ENCODE measurements at regions not wholly inside any gene's neighbourhood (a gene's known extent, or its start where the extent isn't known, plus 50 kb on each side); places are given as distances from the start of the nearest gene placed in this dataset.

- Histone ChIP-seq H3K4me1 (ENCODE audit: insufficient read depth, low read length) (no peaks in the 10 kb centered on the region), H3K9me3 (ENCODE audit: insufficient read depth, low read length, severe bottlenecking) (no peaks in the 10 kb centered on the region), H3K9ac (ENCODE audit: low read depth, low read length) (no peak overlapping the region), H3K27ac (ENCODE audit: low read length) (no peak overlapping the region), H3K79me2 (ENCODE audit: insufficient read depth, low read length) (no peaks in the 10 kb centered on the region), H3K27me3 (ENCODE audit: insufficient read depth, low read length, poor library complexity) (no peaks in the 10 kb centered on the region), H3K4me3 (ENCODE audit: low read depth in 1 of 2, low read length in 2 of 2) (no peak overlapping the region), H3K36me3 (ENCODE audit: insufficient read depth, low read length) (no peaks in the 10 kb centered on the region), H4K20me1 (ENCODE audit: insufficient read depth, low read length) (no peaks in the 10 kb centered on the region), H3K4me2 (ENCODE audit: insufficient read depth, low read length) (no peak overlapping the region), H2AFZ (ENCODE audit: low read depth, low read length) (no peak overlapping the region)
- TF ChIP-seq EZH2 (IDR thresholded peaks at IDR 0.05; ENCODE audit: borderline replicate concordance, low read depth, low read length, severe bottlenecking) (no peak), CTCF (IDR thresholded peaks at IDR 0.05; ENCODE audit: borderline replicate concordance, extremely low read depth, low read length, poor library complexity, severe bottlenecking) (no peak)
- DNase-seq: no peak
- no peak for ATAC-seq (ENCODE audit: insufficient read depth, low read depth)
Measured at GRCh38 chr5:61228229-61228628, 66.0 kb upstream of the SMIM15 start.

- Histone ChIP-seq H4K20me1 (ENCODE audit: insufficient read depth, low read length) (no peaks in the 10 kb centered on the region), H3K9me3 (ENCODE audit: insufficient read depth, low read length, severe bottlenecking) (no peaks in the 10 kb centered on the region), H3K27me3 (ENCODE audit: insufficient read depth, low read length, poor library complexity) (no peaks in the 10 kb centered on the region), H3K9ac (ENCODE audit: low read depth, low read length) (no peak overlapping the region), H3K4me2 (ENCODE audit: insufficient read depth, low read length) (no peak overlapping the region), H3K79me2 (ENCODE audit: insufficient read depth, low read length) (no peaks in the 10 kb centered on the region), H3K4me1 (ENCODE audit: insufficient read depth, low read length) (no peaks in the 10 kb centered on the region), H3K27ac (ENCODE audit: low read length) (no peak overlapping the region), H3K36me3 (ENCODE audit: insufficient read depth, low read length) (no peaks in the 10 kb centered on the region), H2AFZ (ENCODE audit: low read depth, low read length) (no peak overlapping the region), H3K4me3 (ENCODE audit: low read depth in 1 of 2, low read length in 2 of 2) (no peak overlapping the region)
- DNase-seq: no peak
- no peak for ATAC-seq (ENCODE audit: insufficient read depth, low read depth)
- TF ChIP-seq CTCF (IDR thresholded peaks at IDR 0.05; ENCODE audit: borderline replicate concordance, extremely low read depth, low read length, poor library complexity, severe bottlenecking) (no peak), EZH2 (IDR thresholded peaks at IDR 0.05; ENCODE audit: borderline replicate concordance, low read depth, low read length, severe bottlenecking) (no peak)
Measured at GRCh38 chr5:61228691-61229280, 66.5 kb upstream of the SMIM15 start.

GRCh38 chr5:61229416-61229815 is 67.1 kb upstream of the SMIM15 start:
- no peak overlapping the region for H3K9ac ChIP-seq (ENCODE audit: low read depth, low read length)
- no peak overlapping the region for H2AFZ ChIP-seq (ENCODE audit: low read depth, low read length)
- no peaks in the 10 kb centered on the region for H3K27me3 ChIP-seq (ENCODE audit: insufficient read depth, low read length, poor library complexity)
- no peak overlapping the region for H3K27ac ChIP-seq (ENCODE audit: low read length)
- no peaks in the 10 kb centered on the region for H3K36me3 ChIP-seq (ENCODE audit: insufficient read depth, low read length)
- TF ChIP-seq EZH2 (IDR thresholded peaks at IDR 0.05; ENCODE audit: borderline replicate concordance, low read depth, low read length, severe bottlenecking) (no peak), CTCF (IDR thresholded peaks at IDR 0.05; ENCODE audit: borderline replicate concordance, extremely low read depth, low read length, poor library complexity, severe bottlenecking) (no peak)
- H3K4me1 ChIP-seq (ENCODE audit: insufficient read depth, low read length): no peaks in the 10 kb centered on the region
- H3K4me3 ChIP-seq (ENCODE audit: low read depth in 1 of 2, low read length in 2 of 2): no peak overlapping the region
- H3K4me2 ChIP-seq (ENCODE audit: insufficient read depth, low read length): no peak overlapping the region
- H3K9me3 ChIP-seq (ENCODE audit: insufficient read depth, low read length, severe bottlenecking): no peaks in the 10 kb centered on the region
- no peaks in the 10 kb centered on the region for H3K79me2 ChIP-seq (ENCODE audit: insufficient read depth, low read length)
- no peak for DNase-seq
- no peak for ATAC-seq (ENCODE audit: insufficient read depth, low read depth)
- H4K20me1 ChIP-seq (ENCODE audit: insufficient read depth, low read length): no peaks in the 10 kb centered on the region

GRCh38 chr5:61230492-61230891 is 68.2 kb upstream of the SMIM15 start:
- Histone ChIP-seq H3K4me2 (ENCODE audit: insufficient read depth, low read length) (no peak overlapping the region), H3K79me2 (ENCODE audit: insufficient read depth, low read length) (no peaks in the 10 kb centered on the region), H3K4me1 (ENCODE audit: insufficient read depth, low read length) (no peaks in the 10 kb centered on the region), H3K9ac (ENCODE audit: low read depth, low read length) (no peak overlapping the region), H4K20me1 (ENCODE audit: insufficient read depth, low read length) (no peaks in the 10 kb centered on the region), H3K27me3 (ENCODE audit: insufficient read depth, low read length, poor library complexity) (no peaks in the 10 kb centered on the region), H3K27ac (ENCODE audit: low read length) (no peak overlapping the region), H2AFZ (ENCODE audit: low read depth, low read length) (no peak overlapping the region), H3K9me3 (ENCODE audit: insufficient read depth, low read length, severe bottlenecking) (no peaks in the 10 kb centered on the region), H3K4me3 (ENCODE audit: low read depth in 1 of 2, low read length in 2 of 2) (no peak overlapping the region), H3K36me3 (ENCODE audit: insufficient read depth, low read length) (no peaks in the 10 kb centered on the region)
- no peak for TF ChIP-seq EZH2 (IDR thresholded peaks at IDR 0.05; ENCODE audit: borderline replicate concordance, low read depth, low read length, severe bottlenecking)
- no peak for ATAC-seq (ENCODE audit: insufficient read depth, low read depth)
- no peak for DNase-seq

All from DND-41 (cell line).